Left lung (tissue), 4 donors: ENCODE measurements at regions not wholly inside any gene's neighbourhood (a gene's known extent, or its start where the extent isn't known, plus 50 kb on each side); places are given as distances from the start of the nearest gene placed in this dataset.

Source experiments
- ATAC-seq: fragments of 200-7000 bp; cut with Tn5 transposase; one replicate; pipeline ENCODE4 v1.9.1; 2020; ENCODE audit warnings: moderate library complexity
- DNase-seq, 4 donors: peaks; one replicate each; pipeline ENCODE4 v3.0.0-alpha.2; 2013 to 2020
- H3K27ac ChIP-seq, 2 donors: fragments of 200-600 bp; sonication (generic) in 1 of 2; one replicate each; pipeline versions ENCODE4 v1.5.0 to v1.8.0; 2020 to 2021
- H3K27me3 ChIP-seq, 2 donors: fragments of 200-600 bp; sonication (generic) in 1 of 2; one replicate each; pipeline versions ENCODE4 v1.5.0 to v1.8.0; 2020 to 2021
- H3K36me3 ChIP-seq, 2 donors: fragments of 200-600 bp; sonication (generic) in 1 of 2; one replicate each; pipeline versions ENCODE4 v1.5.0 to v1.8.0; 2020 to 2021
- H3K4me1 ChIP-seq, 2 donors: fragments of 200-600 bp; one replicate each; pipeline ENCODE4 v1.8.0; 2021
- H3K4me3 ChIP-seq, 2 donors: fragments of 200-600 bp; sonication (generic) in 1 of 2; one replicate each; pipeline versions ENCODE4 v1.5.0 to v1.8.0; 2020 to 2021; ENCODE audit warnings: mild to moderate bottlenecking in 1 of 2
- H3K9me3 ChIP-seq, 2 donors: fragments of 200-600 bp; sonication (generic) in 1 of 2; one replicate each; pipeline versions ENCODE4 v1.5.0 to v1.8.0; 2020 to 2021
- intact Hi-C, 2 donors: fragments of 100-400 bp; cut with DNase I; formaldehyde crosslinking; loops; one replicate each; pipeline versions ENCODE4 v1.11.2 to v1.14.2; 2022
- TF ChIP-seq, protein P1 (sequence below), 2 donors: fragments of 200-600 bp; sonication (generic) in 1 of 2; IDR thresholded peaks; one replicate each; pipeline versions ENCODE4 v1.5.0 to v1.8.0; 2021; ENCODE audit warnings: antibody characterized with exemption in 2 of 2
- donor health status: DM: no; HTN: yes; CAD: no.
- donor health status: DM: no; HTN: no; CAD: no.

GRCh38 chr2:105581555-105581944, 163.2 kb upstream of the NCK2 start:
- Histone ChIP-seq H3K36me3 (no peaks in the 10 kb centered on the region), H3K27ac (no peak overlapping the region), H3K4me3 (no peak overlapping the region), H3K9me3 (no peaks in the 10 kb centered on the region), H3K27me3 (no peaks in the 10 kb centered on the region), H3K4me1 (no peaks in the 10 kb centered on the region)
- intact Hi-C loops: no loop called here
- DNase-seq (no peak), ATAC-seq (no peak)
- TF ChIP-seq, protein P1, sequence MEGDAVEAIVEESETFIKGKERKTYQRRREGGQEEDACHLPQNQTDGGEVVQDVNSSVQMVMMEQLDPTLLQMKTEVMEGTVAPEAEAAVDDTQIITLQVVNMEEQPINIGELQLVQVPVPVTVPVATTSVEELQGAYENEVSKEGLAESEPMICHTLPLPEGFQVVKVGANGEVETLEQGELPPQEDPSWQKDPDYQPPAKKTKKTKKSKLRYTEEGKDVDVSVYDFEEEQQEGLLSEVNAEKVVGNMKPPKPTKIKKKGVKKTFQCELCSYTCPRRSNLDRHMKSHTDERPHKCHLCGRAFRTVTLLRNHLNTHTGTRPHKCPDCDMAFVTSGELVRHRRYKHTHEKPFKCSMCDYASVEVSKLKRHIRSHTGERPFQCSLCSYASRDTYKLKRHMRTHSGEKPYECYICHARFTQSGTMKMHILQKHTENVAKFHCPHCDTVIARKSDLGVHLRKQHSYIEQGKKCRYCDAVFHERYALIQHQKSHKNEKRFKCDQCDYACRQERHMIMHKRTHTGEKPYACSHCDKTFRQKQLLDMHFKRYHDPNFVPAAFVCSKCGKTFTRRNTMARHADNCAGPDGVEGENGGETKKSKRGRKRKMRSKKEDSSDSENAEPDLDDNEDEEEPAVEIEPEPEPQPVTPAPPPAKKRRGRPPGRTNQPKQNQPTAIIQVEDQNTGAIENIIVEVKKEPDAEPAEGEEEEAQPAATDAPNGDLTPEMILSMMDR (IDR thresholded peaks at IDR 0.05): no peak

DNA sequence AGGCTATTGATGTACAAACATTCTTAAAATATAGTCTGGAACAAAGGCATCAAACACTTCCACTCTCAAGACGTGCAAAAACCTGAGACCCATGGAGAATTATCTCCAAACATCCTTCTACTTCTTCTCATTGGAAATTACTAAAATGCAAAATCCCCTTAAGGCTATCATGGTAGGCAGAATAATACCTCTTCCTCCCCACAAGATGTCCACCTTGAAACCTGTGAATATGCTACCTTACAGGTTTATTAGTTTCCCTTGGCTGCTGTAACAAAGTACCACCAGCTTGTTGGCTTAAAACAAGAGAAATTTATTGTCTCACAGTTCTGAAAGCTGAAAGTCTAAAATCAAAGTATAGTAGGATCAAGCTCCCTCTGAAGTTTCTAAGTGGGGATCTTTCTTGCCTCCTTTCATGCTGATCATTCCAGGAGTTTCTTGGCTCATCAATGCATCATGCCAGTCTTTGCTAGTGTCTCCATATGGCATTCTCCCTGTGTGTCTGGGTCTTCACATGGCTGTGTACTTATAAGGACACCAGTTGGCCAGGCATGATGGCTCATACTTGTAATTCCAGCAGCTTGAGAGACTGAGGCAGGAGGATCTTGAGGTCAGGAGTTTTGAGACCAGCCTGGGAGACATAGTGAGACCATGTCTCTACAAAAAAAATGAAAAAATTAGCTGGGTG, 163.7 kb upstream of the NCK2 start:
- no peaks in the 10 kb centered on the region for H3K4me1 ChIP-seq
- ATAC-seq: no peak
- H3K4me3 ChIP-seq: no peak overlapping the region
- no peaks in the 10 kb centered on the region for H3K27me3 ChIP-seq
- no peak overlapping the region for H3K27ac ChIP-seq
- no peak for DNase-seq
- no peaks in the 10 kb centered on the region for H3K9me3 ChIP-seq
- intact Hi-C loops: no loop called here
- H3K36me3 ChIP-seq: no peaks in the 10 kb centered on the region
- TF ChIP-seq, protein P1 (IDR thresholded peaks at IDR 0.05): no peak

- TF ChIP-seq, protein P1 (IDR thresholded peaks at IDR 0.05): no peak
- Histone ChIP-seq H3K27ac (no peak overlapping the region), H3K9me3 (no peaks in the 10 kb centered on the region), H3K27me3 (no peaks in the 10 kb centered on the region), H3K4me3 (no peak overlapping the region), H3K4me1 (no peaks in the 10 kb centered on the region), H3K36me3 (no peaks in the 10 kb centered on the region)
- ATAC-seq (no peak), DNase-seq (no peak)
- intact Hi-C loops: no loop called here
Observed at GRCh38 chr2:105580216-105580615, 164.5 kb upstream of the NCK2 start.

DNA sequence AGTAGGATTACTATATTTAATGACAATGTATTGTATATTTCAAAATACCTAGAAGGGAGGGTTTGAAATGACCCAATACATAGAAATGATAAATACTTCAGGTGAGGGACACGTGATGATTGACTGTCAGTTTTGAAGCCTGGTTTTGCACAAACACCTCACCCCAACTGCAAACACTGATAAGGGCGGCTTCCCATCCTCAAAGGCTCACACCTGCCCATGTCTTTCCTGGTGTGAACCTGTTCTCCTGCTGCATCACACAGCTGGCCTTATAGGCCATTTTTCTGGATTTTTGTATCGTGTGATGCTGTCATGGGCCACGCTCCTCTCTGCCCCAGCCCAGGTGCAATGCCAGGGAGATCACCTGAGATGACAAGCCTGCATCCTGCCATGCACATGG, 166.5 kb upstream of the NCK2 start:
- Histone ChIP-seq H3K27ac (no peak overlapping the region), H3K9me3 (no peaks in the 10 kb centered on the region), H3K36me3 (no peaks in the 10 kb centered on the region), H3K4me1 (no peaks in the 10 kb centered on the region), H3K27me3 (no peaks in the 10 kb centered on the region), H3K4me3 (no peak overlapping the region)
- DNase-seq (no peak), ATAC-seq (no peak)
- TF ChIP-seq, protein P1 (IDR thresholded peaks at IDR 0.05): no peak
- intact Hi-C loops: loop anchor here in 1 of 2 donors (10.0 kb wide), 1 partner anchor 507 kb away; no protein-coding TSS in a partner anchor

DNA sequence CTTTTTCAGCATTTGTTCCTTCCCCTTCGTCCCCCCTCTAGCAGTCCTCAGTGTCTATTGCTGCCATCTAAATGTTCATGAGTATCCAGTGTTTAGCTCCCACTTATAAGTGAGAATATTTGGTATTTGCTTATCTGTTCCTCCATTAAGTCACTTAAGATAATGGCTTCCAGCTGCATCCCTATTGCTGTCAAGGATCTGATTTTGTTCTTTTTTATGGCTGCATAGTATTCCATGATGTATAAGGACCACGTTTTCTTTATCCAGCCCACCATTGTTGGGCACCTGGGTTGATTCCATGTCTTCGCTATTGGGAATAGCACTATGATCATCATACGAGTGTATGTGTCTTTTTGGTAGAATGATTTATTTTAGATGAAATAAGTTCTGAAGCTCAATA, 166.9 kb upstream of the NCK2 start:
- ATAC-seq (no peak), DNase-seq (no peak)
- H3K4me1 ChIP-seq: no peaks in the 10 kb centered on the region
- H3K36me3 ChIP-seq: no peaks in the 10 kb centered on the region
- intact Hi-C loops: loop anchor here in 1 of 2 donors (10.0 kb wide), 1 partner anchor 507 kb away; no protein-coding TSS in a partner anchor
- no peaks in the 10 kb centered on the region for H3K9me3 ChIP-seq
- no peak overlapping the region for H3K4me3 ChIP-seq
- TF ChIP-seq, protein P1 (IDR thresholded peaks at IDR 0.05): no peak
- H3K27ac ChIP-seq: no peak overlapping the region
- no peaks in the 10 kb centered on the region for H3K27me3 ChIP-seq
